ENCODE measurements at regions not wholly inside any gene's neighbourhood (a gene's known extent, or its start where the extent isn't known, plus 50 kb on each side); places are given as distances from the start of the nearest gene placed in this dataset.

GRCh38 chr2:15700131-15700530 is 108.5 kb downstream of the DDX1 start:
- no peak for TF ChIP-seq CTCF (IDR thresholded peaks at IDR 0.05)
- TF ChIP-seq POLR2A (IDR thresholded peaks at IDR 0.05) = no peak

All from Peyer's patch (tissue), 4 donors.